OCI-LY7 (cell line): ENCODE measurements at regions not wholly inside any gene's neighbourhood (a gene's known extent, or its start where the extent isn't known, plus 50 kb on each side); places are given as distances from the start of the nearest gene placed in this dataset.

ENCODE experiments used
- EZH2phosphoT487 ChIP-seq: fragments of 200-600 bp; sonication (generic); IDR thresholded peaks from 2 replicates; pipeline ENCODE4 v1.6.1; 2018; ENCODE audit warnings: low read depth, borderline replicate concordance, mild to moderate bottlenecking, mixed run types, antibody characterized with exemption, low read length, moderate library complexity, mixed read lengths
- TF ChIP-seq, protein P1 (sequence below): fragments of 200-600 bp; sonication (generic); conservative IDR thresholded peaks from 2 replicates; pipeline ENCODE4 v1.5.1; 2014; ENCODE audit warnings: mild to moderate bottlenecking, antibody characterized with exemption, low read length, moderate library complexity, mixed read lengths

DNA sequence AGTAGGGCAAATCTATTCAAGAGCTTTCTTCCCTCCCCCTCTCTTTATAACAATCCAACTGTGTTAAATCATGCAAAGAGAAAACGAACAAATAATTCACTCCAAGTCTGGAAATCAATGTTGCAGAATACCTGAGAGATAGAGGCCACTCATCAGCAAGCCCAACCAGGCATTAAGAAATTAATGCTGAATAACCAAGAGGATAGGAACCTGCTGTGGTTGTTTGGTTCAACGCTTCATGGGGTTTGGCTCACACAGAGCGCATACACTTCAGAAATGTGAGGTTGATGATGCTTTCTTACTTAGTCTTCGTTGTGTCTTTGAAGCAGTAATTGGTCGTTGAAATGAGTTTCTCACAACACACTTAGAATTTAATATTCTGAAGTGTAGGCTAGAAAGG lies 1540.0 kb upstream of the PABPC4L start:
- TF ChIP-seq, protein P1, sequence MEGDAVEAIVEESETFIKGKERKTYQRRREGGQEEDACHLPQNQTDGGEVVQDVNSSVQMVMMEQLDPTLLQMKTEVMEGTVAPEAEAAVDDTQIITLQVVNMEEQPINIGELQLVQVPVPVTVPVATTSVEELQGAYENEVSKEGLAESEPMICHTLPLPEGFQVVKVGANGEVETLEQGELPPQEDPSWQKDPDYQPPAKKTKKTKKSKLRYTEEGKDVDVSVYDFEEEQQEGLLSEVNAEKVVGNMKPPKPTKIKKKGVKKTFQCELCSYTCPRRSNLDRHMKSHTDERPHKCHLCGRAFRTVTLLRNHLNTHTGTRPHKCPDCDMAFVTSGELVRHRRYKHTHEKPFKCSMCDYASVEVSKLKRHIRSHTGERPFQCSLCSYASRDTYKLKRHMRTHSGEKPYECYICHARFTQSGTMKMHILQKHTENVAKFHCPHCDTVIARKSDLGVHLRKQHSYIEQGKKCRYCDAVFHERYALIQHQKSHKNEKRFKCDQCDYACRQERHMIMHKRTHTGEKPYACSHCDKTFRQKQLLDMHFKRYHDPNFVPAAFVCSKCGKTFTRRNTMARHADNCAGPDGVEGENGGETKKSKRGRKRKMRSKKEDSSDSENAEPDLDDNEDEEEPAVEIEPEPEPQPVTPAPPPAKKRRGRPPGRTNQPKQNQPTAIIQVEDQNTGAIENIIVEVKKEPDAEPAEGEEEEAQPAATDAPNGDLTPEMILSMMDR: no peak
- no peak for TF ChIP-seq EZH2phosphoT487
